AG09309 (cell line): ENCODE measurements at regions not wholly inside any gene's neighbourhood (a gene's known extent, or its start where the extent isn't known, plus 50 kb on each side); places are given as distances from the start of the nearest gene placed in this dataset.

Experiments
- DNase-seq: peaks from one replicate; pipeline ENCODE4 v3.0.0-alpha.2; 2010; ENCODE audit warnings: low read depth
- H3K4me3 ChIP-seq: 2 replicates; pipeline ENCODE4 v1.5.1; 2011; ENCODE audit warnings: mild to moderate bottlenecking, low read depth, low read length, moderate library complexity; ENCODE audit not compliant: control insufficient read depth
- TF ChIP-seq, protein P1 (sequence below): IDR thresholded peaks from 2 replicates; pipeline ENCODE4 v1.5.1; 2011; ENCODE audit warnings: mild to moderate bottlenecking, low read depth, low read length, inconsistent platforms; ENCODE audit not compliant: insufficient read depth, control insufficient read depth; ENCODE audit errors: missing control alignments

DNA sequence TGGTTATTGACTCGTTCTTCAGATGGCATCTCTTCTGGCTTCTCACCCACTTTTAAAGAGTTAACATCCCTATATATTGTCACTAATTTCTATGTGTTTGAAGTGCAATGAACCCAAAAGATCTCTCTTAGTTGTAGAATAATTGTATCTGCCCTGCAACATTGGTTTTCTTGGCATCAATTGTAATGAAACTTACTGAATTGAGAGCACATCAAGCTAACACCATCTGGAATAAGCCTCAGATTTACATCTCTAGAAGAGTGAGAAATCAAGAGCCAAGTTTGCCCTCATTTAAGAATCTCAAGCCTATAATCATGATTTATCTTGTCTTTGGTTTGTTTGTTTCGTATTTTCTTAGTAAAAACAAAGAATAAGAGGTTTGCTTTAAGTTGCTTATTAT is 372.6 kb upstream of the LRRC7 start:
- TF ChIP-seq, protein P1, sequence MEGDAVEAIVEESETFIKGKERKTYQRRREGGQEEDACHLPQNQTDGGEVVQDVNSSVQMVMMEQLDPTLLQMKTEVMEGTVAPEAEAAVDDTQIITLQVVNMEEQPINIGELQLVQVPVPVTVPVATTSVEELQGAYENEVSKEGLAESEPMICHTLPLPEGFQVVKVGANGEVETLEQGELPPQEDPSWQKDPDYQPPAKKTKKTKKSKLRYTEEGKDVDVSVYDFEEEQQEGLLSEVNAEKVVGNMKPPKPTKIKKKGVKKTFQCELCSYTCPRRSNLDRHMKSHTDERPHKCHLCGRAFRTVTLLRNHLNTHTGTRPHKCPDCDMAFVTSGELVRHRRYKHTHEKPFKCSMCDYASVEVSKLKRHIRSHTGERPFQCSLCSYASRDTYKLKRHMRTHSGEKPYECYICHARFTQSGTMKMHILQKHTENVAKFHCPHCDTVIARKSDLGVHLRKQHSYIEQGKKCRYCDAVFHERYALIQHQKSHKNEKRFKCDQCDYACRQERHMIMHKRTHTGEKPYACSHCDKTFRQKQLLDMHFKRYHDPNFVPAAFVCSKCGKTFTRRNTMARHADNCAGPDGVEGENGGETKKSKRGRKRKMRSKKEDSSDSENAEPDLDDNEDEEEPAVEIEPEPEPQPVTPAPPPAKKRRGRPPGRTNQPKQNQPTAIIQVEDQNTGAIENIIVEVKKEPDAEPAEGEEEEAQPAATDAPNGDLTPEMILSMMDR = no peak

DNA sequence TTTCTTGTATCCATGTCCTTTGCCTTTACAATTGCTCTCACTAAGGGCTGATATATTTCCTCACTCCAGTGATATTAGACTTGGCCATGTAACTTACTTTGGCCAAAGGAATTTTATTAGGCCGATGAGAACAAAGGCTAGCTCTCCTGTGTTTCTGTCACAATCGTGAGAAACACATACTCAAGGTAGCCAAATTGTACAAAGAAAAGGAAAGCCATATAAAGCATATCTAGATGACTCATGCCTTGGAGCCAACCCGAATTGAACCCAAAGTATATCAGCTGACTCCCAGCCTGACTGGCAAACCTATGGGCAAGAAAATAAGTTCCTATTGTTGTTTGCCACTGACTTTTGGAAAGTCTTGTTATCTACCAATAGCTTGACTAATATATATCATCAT is 371.7 kb upstream of the LRRC7 start:
- no peak for DNase-seq
- TF ChIP-seq, protein P1 = no peak

More for the DNA sequence above, 372.6 kb upstream of the LRRC7 start:
- H3K4me3 ChIP-seq = no peak overlapping the region
- DNase-seq = no peak

DNA sequence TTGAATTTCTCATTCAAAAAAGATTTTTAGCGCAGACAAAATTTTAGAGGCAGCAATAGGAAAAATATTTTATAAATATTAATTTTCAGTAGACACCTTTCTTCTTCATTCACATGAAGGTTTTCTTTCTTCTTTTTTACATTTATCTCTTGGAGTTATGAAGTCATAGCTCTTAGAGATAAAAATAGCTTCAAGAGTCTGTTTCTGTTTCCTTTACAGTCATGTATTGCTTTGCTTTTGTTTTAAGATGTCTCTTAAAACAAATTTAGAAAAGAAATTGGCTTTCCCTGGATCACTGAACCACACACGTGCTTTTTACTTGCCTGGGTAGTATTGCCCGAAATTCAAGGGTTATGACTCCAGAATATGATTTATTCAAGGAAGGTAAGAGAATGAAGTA is 369.9 kb upstream of the LRRC7 start:
- TF ChIP-seq, protein P1 = no peak
- no peak for DNase-seq
- H3K4me3 ChIP-seq = no peak overlapping the region

More for the DNA sequence above, 371.7 kb upstream of the LRRC7 start:
- no peak overlapping the region for H3K4me3 ChIP-seq

DNA sequence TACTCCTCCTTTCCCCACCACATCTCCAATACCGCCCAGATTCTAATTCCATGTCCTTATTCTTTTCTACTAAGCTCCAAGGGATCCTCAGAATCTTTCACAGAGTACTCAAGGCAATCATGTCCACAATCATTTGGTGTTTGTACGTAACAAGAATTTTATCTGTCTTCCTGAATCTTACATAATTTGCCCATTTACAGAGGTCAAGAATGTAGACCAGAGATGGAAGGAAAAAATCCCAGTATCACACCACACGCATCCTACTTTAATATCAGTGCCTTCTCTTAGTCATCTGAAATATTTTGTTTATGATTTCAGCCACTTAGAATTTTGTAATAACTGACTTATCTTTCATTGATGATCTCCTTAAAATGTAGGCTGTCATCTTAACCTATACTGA is 366.0 kb upstream of the LRRC7 start:
- TF ChIP-seq, protein P1 = no peak
- DNase-seq = no peak
- H3K4me3 ChIP-seq = no peak overlapping the region

DNA sequence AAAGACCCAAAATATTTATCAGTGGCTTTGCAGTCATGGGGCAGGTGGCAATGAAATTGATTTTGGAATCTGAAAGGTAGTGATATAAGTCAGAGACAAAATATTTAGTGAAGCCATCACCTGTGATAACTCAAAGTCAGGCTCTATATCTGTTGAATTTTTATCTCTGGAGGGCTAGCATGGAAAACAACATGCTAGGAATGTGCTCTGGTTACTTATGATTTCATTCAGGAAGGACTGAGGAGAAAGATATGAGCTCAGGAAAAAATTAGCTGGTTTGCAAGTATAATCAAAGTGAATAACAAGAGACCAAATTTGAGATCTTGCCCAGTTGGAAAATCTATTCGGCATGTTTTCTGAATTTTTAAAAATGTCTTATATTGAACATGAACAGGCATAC is 364.6 kb upstream of the LRRC7 start:
- TF ChIP-seq, protein P1 = no peak
- H3K4me3 ChIP-seq = no peak overlapping the region
- DNase-seq = no peak

DNA sequence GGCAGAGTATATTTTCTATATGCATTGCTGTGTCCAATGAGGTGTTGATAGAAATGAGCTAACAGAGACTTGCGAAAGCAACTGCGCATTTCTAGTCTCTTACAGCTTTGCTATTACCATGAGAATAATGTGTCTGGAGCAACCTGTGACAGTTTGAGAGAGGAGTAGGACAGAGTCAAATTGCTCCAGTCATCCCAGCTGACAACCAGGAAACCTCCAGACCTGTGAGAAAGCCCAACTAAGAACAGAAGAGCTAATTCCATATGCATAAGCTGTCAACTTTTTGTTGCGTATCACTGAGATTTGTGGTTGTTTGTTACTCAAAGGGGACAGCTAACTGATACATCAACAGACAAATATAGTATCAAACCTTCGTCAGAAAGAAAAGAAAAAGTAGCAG is 354.1 kb upstream of the LRRC7 start:
- TF ChIP-seq, protein P1 = no peak

DNA sequence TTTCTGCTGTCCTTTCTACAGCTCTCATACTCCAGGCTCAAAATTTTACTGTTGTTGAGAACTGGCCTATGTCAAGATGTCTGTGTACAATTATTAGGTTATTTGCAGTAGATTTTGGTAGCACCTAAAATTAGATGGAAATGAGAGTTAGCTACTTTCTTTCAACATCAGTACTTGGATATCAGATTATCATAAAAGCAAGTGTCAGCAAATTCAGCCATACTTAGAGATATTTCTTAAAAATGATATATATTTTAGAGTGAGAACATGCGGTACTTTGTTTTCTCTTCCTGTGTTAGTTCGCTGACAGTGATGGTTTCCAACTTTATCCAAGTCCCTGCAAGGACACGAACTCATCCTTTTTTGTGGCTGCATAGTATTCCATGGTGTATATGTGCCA is 351.8 kb upstream of the LRRC7 start:
- DNase-seq = no peak
- TF ChIP-seq, protein P1 = no peak

More for the DNA sequence above, 354.1 kb upstream of the LRRC7 start:
- DNase-seq = no peak
- no peak overlapping the region for H3K4me3 ChIP-seq

More for the DNA sequence above, 351.8 kb upstream of the LRRC7 start:
- no peak overlapping the region for H3K4me3 ChIP-seq
